ENCODE measurements at regions not wholly inside any gene's neighbourhood (a gene's known extent, or its start where the extent isn't known, plus 50 kb on each side); places are given as distances from the start of the nearest gene placed in this dataset.

DNA sequence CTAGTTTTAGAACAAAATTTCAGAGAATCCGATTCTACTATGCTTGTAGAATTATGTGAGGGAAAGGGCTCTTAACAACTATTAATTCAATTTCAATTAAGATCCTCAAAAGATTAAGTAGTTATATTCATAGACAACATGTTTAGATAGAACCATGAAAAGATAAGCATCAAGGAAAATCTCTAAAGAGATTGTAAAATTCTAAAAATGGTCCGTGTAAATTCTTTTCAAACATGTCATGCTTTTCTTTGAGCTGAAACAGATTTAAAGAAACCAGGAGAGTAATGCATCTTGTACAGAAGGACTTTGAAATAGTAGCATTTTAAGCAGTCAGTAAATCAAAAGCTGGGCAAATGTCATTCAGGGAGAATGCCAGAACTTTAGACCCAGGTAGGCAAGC, 1080.6 kb upstream of the B3GALT2 start:
- Histone ChIP-seq H3K4me2 (ENCODE audit: control insufficient read depth, insufficient read depth) (no peak overlapping the region), H2AFZ (ENCODE audit: control insufficient read depth, low read depth, low read length) (no peak overlapping the region), H3K9me3 (replicated peaks; ENCODE audit: control insufficient read depth, insufficient read depth, low read length) (no peaks in the 10 kb centered on the region), H3K4me1 (ENCODE audit: control insufficient read depth, insufficient read depth, low read length) (no peaks in the 10 kb centered on the region), H3K27me3 (replicated peaks in 1 of 2; ENCODE audit: control insufficient read depth in 2 of 2, insufficient read depth in 2 of 2, low read length in 1 of 2) (no peaks in the 10 kb centered on the region), H3K79me2 (ENCODE audit: control insufficient read depth, insufficient read depth, low read length) (no peaks in the 10 kb centered on the region), H4K20me1 (ENCODE audit: control insufficient read depth, insufficient read depth) (no peaks in the 10 kb centered on the region), H3K36me3 (ENCODE audit: control insufficient read depth in 2 of 2, insufficient read depth in 2 of 2, low read length in 1 of 2) (no peaks in the 10 kb centered on the region), H3K27ac (ENCODE audit: control insufficient read depth, insufficient read depth) (no peak overlapping the region), H3K9ac (ENCODE audit: control insufficient read depth, insufficient read depth, low read length) (no peak overlapping the region), H3K4me3 (no peak overlapping the region)
- intact Hi-C loops (cut with micrococcal nuclease; ENCODE audit: unreplicated experiment) (no loop called here), in situ Hi-C loops (cut with MboI) (no loop called here)
- 39% methylated on average over 2 of the region's 2 CpGs for WGBS (ENCODE audit: insufficient coverage, insufficient replicate concordance, low lambda C conversion rate, missing lambda C conversion rate)
- ChIA-PET RAD21 (ENCODE audit: unreplicated experiment) (no interaction called here), CTCF (no interaction called here), POLR2A (no interaction called here), SMC1A (ENCODE audit: uncharacterized antibody, unreplicated experiment) (no interaction called here)
- FAIRE-seq (no peak), DNase-seq (ENCODE audit: low read depth, low spot score) (no peak), ATAC-seq (no peak)
- no peak for TF ChIP-seq ZNF217 (IDR thresholded peaks at IDR 0.05)
- no peak for TF ChIP-seq RBBP5 (conservative IDR thresholded peaks at IDR 0.05)
- TF ChIP-seq, protein P1, sequence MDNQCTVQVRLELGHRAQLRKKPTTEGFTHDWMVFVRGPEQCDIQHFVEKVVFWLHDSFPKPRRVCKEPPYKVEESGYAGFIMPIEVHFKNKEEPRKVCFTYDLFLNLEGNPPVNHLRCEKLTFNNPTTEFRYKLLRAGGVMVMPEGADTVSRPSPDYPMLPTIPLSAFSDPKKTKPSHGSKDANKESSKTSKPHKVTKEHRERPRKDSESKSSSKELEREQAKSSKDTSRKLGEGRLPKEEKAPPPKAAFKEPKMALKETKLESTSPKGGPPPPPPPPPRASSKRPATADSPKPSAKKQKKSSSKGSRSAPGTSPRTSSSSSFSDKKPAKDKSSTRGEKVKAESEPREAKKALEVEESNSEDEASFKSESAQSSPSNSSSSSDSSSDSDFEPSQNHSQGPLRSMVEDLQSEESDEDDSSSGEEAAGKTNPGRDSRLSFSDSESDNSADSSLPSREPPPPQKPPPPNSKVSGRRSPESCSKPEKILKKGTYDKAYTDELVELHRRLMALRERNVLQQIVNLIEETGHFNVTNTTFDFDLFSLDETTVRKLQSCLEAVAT (IDR thresholded peaks at IDR 0.05) = no peak
- TF ChIP-seq POLR2AphosphoS5 (IDR thresholded peaks at IDR 0.05; ENCODE audit: low read length) = no peak
- TF ChIP-seq, protein P2, sequence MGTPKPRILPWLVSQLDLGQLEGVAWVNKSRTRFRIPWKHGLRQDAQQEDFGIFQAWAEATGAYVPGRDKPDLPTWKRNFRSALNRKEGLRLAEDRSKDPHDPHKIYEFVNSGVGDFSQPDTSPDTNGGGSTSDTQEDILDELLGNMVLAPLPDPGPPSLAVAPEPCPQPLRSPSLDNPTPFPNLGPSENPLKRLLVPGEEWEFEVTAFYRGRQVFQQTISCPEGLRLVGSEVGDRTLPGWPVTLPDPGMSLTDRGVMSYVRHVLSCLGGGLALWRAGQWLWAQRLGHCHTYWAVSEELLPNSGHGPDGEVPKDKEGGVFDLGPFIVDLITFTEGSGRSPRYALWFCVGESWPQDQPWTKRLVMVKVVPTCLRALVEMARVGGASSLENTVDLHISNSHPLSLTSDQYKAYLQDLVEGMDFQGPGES (IDR thresholded peaks at IDR 0.05) = no peak
- TF ChIP-seq, protein P3, sequence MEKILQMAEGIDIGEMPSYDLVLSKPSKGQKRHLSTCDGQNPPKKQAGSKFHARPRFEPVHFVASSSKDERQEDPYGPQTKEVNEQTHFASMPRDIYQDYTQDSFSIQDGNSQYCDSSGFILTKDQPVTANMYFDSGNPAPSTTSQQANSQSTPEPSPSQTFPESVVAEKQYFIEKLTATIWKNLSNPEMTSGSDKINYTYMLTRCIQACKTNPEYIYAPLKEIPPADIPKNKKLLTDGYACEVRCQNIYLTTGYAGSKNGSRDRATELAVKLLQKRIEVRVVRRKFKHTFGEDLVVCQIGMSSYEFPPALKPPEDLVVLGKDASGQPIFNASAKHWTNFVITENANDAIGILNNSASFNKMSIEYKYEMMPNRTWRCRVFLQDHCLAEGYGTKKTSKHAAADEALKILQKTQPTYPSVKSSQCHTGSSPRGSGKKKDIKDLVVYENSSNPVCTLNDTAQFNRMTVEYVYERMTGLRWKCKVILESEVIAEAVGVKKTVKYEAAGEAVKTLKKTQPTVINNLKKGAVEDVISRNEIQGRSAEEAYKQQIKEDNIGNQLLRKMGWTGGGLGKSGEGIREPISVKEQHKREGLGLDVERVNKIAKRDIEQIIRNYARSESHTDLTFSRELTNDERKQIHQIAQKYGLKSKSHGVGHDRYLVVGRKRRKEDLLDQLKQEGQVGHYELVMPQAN (conservative IDR thresholded peaks at IDR 0.05) = no peak
- no peak for TF ChIP-seq ESRRA (IDR thresholded peaks at IDR 0.05; ENCODE audit: low read length)
- TF ChIP-seq NFIC (IDR thresholded peaks at IDR 0.05; ENCODE audit: low read depth, low read length) = no peak
- BruUV-seq (replicated peaks) = no TSS peak
